SIG-M5 treated with dmso at 0.1 percent for 504 hours (cell line): ENCODE measurements at regions not wholly inside any gene's neighbourhood (a gene's known extent, or its start where the extent isn't known, plus 50 kb on each side); places are given as distances from the start of the nearest gene placed in this dataset.
"Not testable (repeated sequence)": the region's sequence is repeated elsewhere in the genome, so short reads cannot be mapped to it uniquely, and the experiment has no call there.

Experiments
- DNase-seq: peaks from one replicate; lab custom pipeline; 2025; ENCODE audit not compliant: unreplicated experiment; lab: John Stamatoyannopoulos, UW

GRCh38 chr5:103785569-103785968, 223.0 kb upstream of the NUDT12 start:
- DNase-seq, result no peak

- no peak for DNase-seq
These were observed 221.1 kb upstream of the NUDT12 start for GRCh38 chr5:103783669-103784068.

- no peak for DNase-seq
These were observed 218.2 kb upstream of the NUDT12 start for GRCh38 chr5:103780794-103781193.

GRCh38 chr5:103774721-103775120, 212.1 kb upstream of the NUDT12 start:
- no peak for DNase-seq

GRCh38 chr5:103772248-103772647, 209.7 kb upstream of the NUDT12 start:
- DNase-seq, result no peak

GRCh38 chr5:103764403-103764802, 201.8 kb upstream of the NUDT12 start:
- no peak for DNase-seq

GRCh38 chr5:103758996-103759395, 196.4 kb upstream of the NUDT12 start:
- no peak for DNase-seq

- DNase-seq, result no peak
These were observed 193.4 kb upstream of the NUDT12 start for GRCh38 chr5:103755974-103756373.

GRCh38 chr5:103745353-103746065, 182.9 kb upstream of the NUDT12 start:
- no peak for DNase-seq

- DNase-seq, result no peak
These were observed 181.6 kb upstream of the NUDT12 start for GRCh38 chr5:103744159-103744558.

GRCh38 chr5:103743421-103743820, 180.8 kb upstream of the NUDT12 start:
- DNase-seq, result no peak

GRCh38 chr5:103741984-103742383, 179.4 kb upstream of the NUDT12 start:
- DNase-seq, result no peak

GRCh38 chr5:103736343-103736742, 173.8 kb upstream of the NUDT12 start:
- DNase-seq, result not testable (repeated sequence)

GRCh38 chr5:103724271-103724670, 161.7 kb upstream of the NUDT12 start:
- no peak for DNase-seq

- DNase-seq, result no peak
These were observed 158.6 kb upstream of the NUDT12 start for GRCh38 chr5:103721183-103721582.

GRCh38 chr5:103718108-103718507, 155.5 kb upstream of the NUDT12 start:
- no peak for DNase-seq

- no peak for DNase-seq
These were observed 146.0 kb upstream of the NUDT12 start for GRCh38 chr5:103708601-103709000.

- no peak for DNase-seq
These were observed 144.5 kb upstream of the NUDT12 start for GRCh38 chr5:103706939-103707682.

GRCh38 chr5:103703617-103704016, 141.0 kb upstream of the NUDT12 start:
- no peak for DNase-seq

GRCh38 chr5:103693517-103693916, 130.9 kb upstream of the NUDT12 start:
- DNase-seq, result no peak

- DNase-seq, result no peak
These were observed 128.1 kb upstream of the NUDT12 start for GRCh38 chr5:103690676-103691075.

- DNase-seq, result no peak
These were observed 117.3 kb upstream of the NUDT12 start for GRCh38 chr5:103679873-103680272.

GRCh38 chr5:103676198-103676597, 113.6 kb upstream of the NUDT12 start:
- DNase-seq, result not testable (repeated sequence)
